Effector memory CD8-positive, alpha-beta T cell (primary cell): ENCODE measurements at regions not wholly inside any gene's neighbourhood (a gene's known extent, or its start where the extent isn't known, plus 50 kb on each side); places are given as distances from the start of the nearest gene placed in this dataset.

ENCODE experiments used
- ATAC-seq: fragments of 150-1000 bp; cut with Tn5 transposase; replicated peaks from 2 replicates; pipeline ENCODE4 v1.10.0; 2021; ENCODE audit warnings: mild to moderate bottlenecking, moderate library complexity
- DNase-seq, 3 experiments: peaks; one replicate each; pipeline ENCODE4 v3.0.0; 2021
- H3K27ac Mint-ChIP-seq, 2 donors: one replicate each; pipeline ENCODE4 v1.8.0; 2022; ENCODE audit warnings: mild to moderate bottlenecking in 2 of 2, mixed read lengths in 2 of 2, moderate library complexity in 2 of 2
- H3K27me3 Mint-ChIP-seq, 2 donors: one replicate each; pipeline ENCODE4 v1.8.0; 2022; ENCODE audit warnings: mixed read lengths in 2 of 2
- H3K36me3 Mint-ChIP-seq: one replicate; pipeline ENCODE4 v1.8.0; 2022; ENCODE audit warnings: mild to moderate bottlenecking, moderate library complexity, mixed read lengths; ENCODE audit not compliant: insufficient read depth
- H3K4me1 Mint-ChIP-seq, 2 donors: one replicate each; pipeline ENCODE4 v1.8.0; 2022; ENCODE audit warnings: low read depth in 2 of 2, mixed read lengths in 2 of 2
- H3K4me3 Mint-ChIP-seq, 2 donors: one replicate each; pipeline ENCODE4 v1.8.0; 2022; ENCODE audit warnings: mild to moderate bottlenecking in 2 of 2, mixed read lengths in 2 of 2, moderate library complexity in 2 of 2
- H3K9me3 Mint-ChIP-seq, 2 donors: one replicate each; pipeline ENCODE4 v1.8.0; 2022; ENCODE audit warnings: mixed read lengths in 2 of 2

GRCh38 chr6:139832493-139833305 lies 458.3 kb upstream of the CITED2 start:
- Mint-ChIP-seq H3K27me3 (peaks cover 27 to 42% of the 10 kb centered on the region in 2 donors), H3K36me3 (no peaks in the 10 kb centered on the region), H3K27ac (no peak overlapping the region), H3K4me1 (no peaks in the 10 kb centered on the region), H3K9me3 (no peaks in the 10 kb centered on the region), H3K4me3 (no peak overlapping the region)
- no peak for DNase-seq
- no peak for ATAC-seq

DNA sequence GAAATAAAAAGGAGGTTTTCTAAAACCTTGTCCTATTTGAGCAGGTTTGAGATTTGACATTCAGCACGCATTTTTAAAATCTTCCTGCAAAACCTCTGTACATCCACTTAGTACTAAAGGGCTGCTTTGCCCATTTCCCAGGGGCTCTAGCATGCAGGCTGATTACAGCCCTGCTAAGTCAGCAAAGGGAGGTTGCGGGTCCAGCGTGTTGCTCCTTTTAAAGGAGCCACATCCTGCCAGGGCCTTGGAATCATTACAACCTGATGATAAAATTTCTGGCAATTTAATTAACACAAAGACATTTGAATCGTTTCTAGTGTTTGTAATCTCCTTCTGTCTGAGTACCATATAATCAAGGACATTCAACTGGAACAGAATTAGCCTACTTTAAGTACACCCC lies 455.1 kb upstream of the CITED2 start:
- Mint-ChIP-seq H3K27ac (no peak overlapping the region), H3K9me3 (no peaks in the 10 kb centered on the region), H3K4me3 (no peak overlapping the region), H3K4me1 (no peaks in the 10 kb centered on the region), H3K27me3 (peaks cover 35 to 42% of the 10 kb centered on the region in 2 donors), H3K36me3 (no peaks in the 10 kb centered on the region)
- ATAC-seq (no peak), DNase-seq (no peak)

GRCh38 chr6:139828751-139829519 lies 454.5 kb upstream of the CITED2 start:
- ATAC-seq: no peak
- DNase-seq: no peak
- peaks cover 35 to 42% of the 10 kb centered on the region in 2 donors for H3K27me3 Mint-ChIP-seq
- no peak overlapping the region for H3K4me3 Mint-ChIP-seq
- no peaks in the 10 kb centered on the region for H3K36me3 Mint-ChIP-seq
- no peaks in the 10 kb centered on the region for H3K9me3 Mint-ChIP-seq
- no peak overlapping the region for H3K27ac Mint-ChIP-seq
- H3K4me1 Mint-ChIP-seq: no peaks in the 10 kb centered on the region

- Mint-ChIP-seq H3K36me3 (no peaks in the 10 kb centered on the region), H3K27ac (no peak overlapping the region), H3K9me3 (no peaks in the 10 kb centered on the region), H3K27me3 (peaks cover 23 to 25% of the 10 kb centered on the region in 2 donors), H3K4me1 (no peaks in the 10 kb centered on the region), H3K4me3 (no peak overlapping the region)
- ATAC-seq: no peak
- no peak for DNase-seq
Measured at GRCh38 chr6:139825935-139826374, 451.5 kb upstream of the CITED2 start.

- Mint-ChIP-seq H3K4me1 (no peaks in the 10 kb centered on the region), H3K36me3 (no peaks in the 10 kb centered on the region), H3K9me3 (no peaks in the 10 kb centered on the region), H3K27ac (no peak overlapping the region), H3K27me3 (peaks cover 27 to 29% of the 10 kb centered on the region in 2 donors), H3K4me3 (no peak overlapping the region)
- ATAC-seq (no peak), DNase-seq (no peak)
Measured at GRCh38 chr6:139824864-139825263, 450.4 kb upstream of the CITED2 start.

DNA sequence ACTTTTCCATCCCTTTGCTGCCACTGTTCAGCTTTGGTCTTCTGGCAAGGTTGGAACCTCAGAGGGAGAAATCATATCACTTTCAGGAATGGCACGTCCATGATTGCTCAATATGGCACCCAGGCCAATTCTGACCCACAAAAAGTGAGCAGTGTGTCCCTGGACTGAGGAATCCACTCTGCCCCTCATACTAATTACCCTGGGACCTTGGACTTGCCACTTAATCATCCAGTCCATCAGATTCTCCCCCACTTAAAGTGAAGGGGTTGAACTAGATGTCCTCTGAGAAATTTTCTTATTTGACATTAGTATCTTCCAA lies 449.3 kb upstream of the CITED2 start:
- Mint-ChIP-seq H3K9me3 (no peaks in the 10 kb centered on the region), H3K27ac (no peak overlapping the region), H3K4me1 (no peaks in the 10 kb centered on the region), H3K4me3 (no peak overlapping the region), H3K27me3 (peaks cover 25 to 30% of the 10 kb centered on the region in 2 donors), H3K36me3 (no peaks in the 10 kb centered on the region)
- no peak for DNase-seq
- ATAC-seq: no peak

- Mint-ChIP-seq H3K36me3 (no peaks in the 10 kb centered on the region), H3K4me3 (no peak overlapping the region), H3K27ac (no peak overlapping the region), H3K4me1 (no peaks in the 10 kb centered on the region), H3K9me3 (no peaks in the 10 kb centered on the region), H3K27me3 (peaks cover 25 to 30% of the 10 kb centered on the region in 2 donors)
- DNase-seq: no peak
- ATAC-seq: no peak
Measured at GRCh38 chr6:139823099-139823807, 448.8 kb upstream of the CITED2 start.

GRCh38 chr6:139821676-139822223 lies 447.3 kb upstream of the CITED2 start:
- Mint-ChIP-seq H3K4me1 (no peaks in the 10 kb centered on the region), H3K9me3 (no peaks in the 10 kb centered on the region), H3K4me3 (no peak overlapping the region), H3K36me3 (no peaks in the 10 kb centered on the region), H3K27ac (no peak overlapping the region), H3K27me3 (peaks cover 26 to 33% of the 10 kb centered on the region in 2 donors)
- no peak for DNase-seq
- ATAC-seq: no peak

- no peaks in the 10 kb centered on the region for H3K36me3 Mint-ChIP-seq
- H3K27ac Mint-ChIP-seq: no peak overlapping the region
- ATAC-seq (no peak), DNase-seq (no peak)
- no peak overlapping the region for H3K4me3 Mint-ChIP-seq
- peaks cover 36 to 43% of the 10 kb centered on the region in 2 donors for H3K27me3 Mint-ChIP-seq
- no peaks in the 10 kb centered on the region for H3K4me1 Mint-ChIP-seq
- H3K9me3 Mint-ChIP-seq: no peaks in the 10 kb centered on the region
Measured at GRCh38 chr6:139820210-139820609, 445.8 kb upstream of the CITED2 start.

DNA sequence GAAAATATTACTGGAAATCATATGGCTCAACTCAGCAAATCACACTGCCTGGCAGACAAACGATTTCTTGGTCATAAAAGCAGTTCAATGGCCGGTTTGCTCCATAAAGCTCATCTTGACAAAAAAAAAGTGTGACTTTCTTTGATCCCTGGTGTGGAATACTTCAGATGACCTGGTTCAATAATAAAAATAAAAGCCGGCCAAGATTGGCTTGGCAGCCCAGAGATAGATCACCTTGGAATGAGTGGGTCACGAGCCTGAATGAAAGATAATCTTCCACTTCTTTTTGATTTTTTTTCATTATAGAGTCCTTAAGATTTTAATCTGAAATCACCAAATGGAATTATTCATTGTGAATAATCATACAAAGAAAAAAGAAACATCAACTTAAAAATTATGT lies 445.3 kb upstream of the CITED2 start:
- H3K4me1 Mint-ChIP-seq: no peaks in the 10 kb centered on the region
- H3K27ac Mint-ChIP-seq: no peak overlapping the region
- H3K36me3 Mint-ChIP-seq: no peaks in the 10 kb centered on the region
- no peak for DNase-seq
- ATAC-seq: no peak
- no peak overlapping the region for H3K4me3 Mint-ChIP-seq
- H3K27me3 Mint-ChIP-seq: peaks cover 40 to 43% of the 10 kb centered on the region in 2 donors
- H3K9me3 Mint-ChIP-seq: no peaks in the 10 kb centered on the region

GRCh38 chr6:139812939-139813338 lies 438.5 kb upstream of the CITED2 start:
- no peak for ATAC-seq
- no peaks in the 10 kb centered on the region for H3K4me1 Mint-ChIP-seq
- DNase-seq: no peak
- H3K27me3 Mint-ChIP-seq: peaks cover 28 to 37% of the 10 kb centered on the region in 2 donors
- no peaks in the 10 kb centered on the region for H3K9me3 Mint-ChIP-seq
- H3K27ac Mint-ChIP-seq: no peak overlapping the region
- H3K4me3 Mint-ChIP-seq: no peak overlapping the region
- no peaks in the 10 kb centered on the region for H3K36me3 Mint-ChIP-seq

- no peaks in the 10 kb centered on the region for H3K36me3 Mint-ChIP-seq
- peaks cover 6 to 29% of the 10 kb centered on the region in 2 donors for H3K27me3 Mint-ChIP-seq
- H3K4me3 Mint-ChIP-seq: no peak overlapping the region
- no peak for ATAC-seq
- DNase-seq: no peak
- H3K4me1 Mint-ChIP-seq: no peaks in the 10 kb centered on the region
- H3K27ac Mint-ChIP-seq: no peak overlapping the region
- no peaks in the 10 kb centered on the region for H3K9me3 Mint-ChIP-seq
Measured at GRCh38 chr6:139801571-139802321, 427.3 kb upstream of the CITED2 start.

DNA sequence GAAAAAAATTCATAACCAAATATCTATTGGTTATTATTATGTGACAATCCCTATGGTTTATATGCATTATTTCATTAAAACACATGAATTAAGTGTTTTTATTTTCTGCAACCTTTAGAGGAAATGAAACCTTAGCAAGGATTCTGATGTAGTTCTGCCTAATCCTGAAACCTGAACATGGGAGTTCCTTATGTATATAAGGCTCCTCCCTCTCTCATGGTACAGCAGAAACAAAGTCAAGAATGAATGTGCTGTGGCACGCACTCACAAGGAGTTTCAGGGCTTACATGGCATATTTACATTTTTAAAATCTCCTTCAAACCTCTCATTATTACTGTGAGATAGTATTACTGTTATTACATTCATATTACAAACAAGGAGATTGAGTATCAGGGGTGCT lies 426.4 kb upstream of the CITED2 start:
- H3K36me3 Mint-ChIP-seq: no peaks in the 10 kb centered on the region
- no peak for DNase-seq
- ATAC-seq: no peak
- no peak overlapping the region for H3K4me3 Mint-ChIP-seq
- H3K27ac Mint-ChIP-seq: no peak overlapping the region
- H3K9me3 Mint-ChIP-seq: no peaks in the 10 kb centered on the region
- H3K4me1 Mint-ChIP-seq: no peaks in the 10 kb centered on the region
- H3K27me3 Mint-ChIP-seq: peaks cover 6 to 29% of the 10 kb centered on the region in 2 donors
